Ishikawa (cell line): ENCODE measurements at regions not wholly inside any gene's neighbourhood (a gene's known extent, or its start where the extent isn't known, plus 50 kb on each side); places are given as distances from the start of the nearest gene placed in this dataset.
"Not testable (repeated sequence)": the region's sequence is repeated elsewhere in the genome, so short reads cannot be mapped to it uniquely, and the experiment has no call there.

Source experiments
- CEBPB ChIP-seq: IDR thresholded peaks from 2 replicates; pipeline ENCODE4 v1.6.1; 2012
- CREB1 ChIP-seq: IDR thresholded peaks from 2 replicates; pipeline ENCODE4 v1.6.1; 2012; ENCODE audit warnings: low read depth
- EGR1 ChIP-seq: IDR thresholded peaks from 2 replicates; pipeline ENCODE4 v1.6.1; 2012
- EP300 ChIP-seq: IDR thresholded peaks from 2 replicates; pipeline ENCODE4 v1.6.1; 2012; ENCODE audit warnings: borderline replicate concordance
- NFIC ChIP-seq: IDR thresholded peaks from 2 replicates; pipeline ENCODE4 v1.6.1; 2012
- RAD21 ChIP-seq: IDR thresholded peaks from 2 replicates; pipeline ENCODE4 v1.6.1; 2012; ENCODE audit warnings: low read depth
- TCF12 ChIP-seq: IDR thresholded peaks from 2 replicates; pipeline ENCODE4 v1.6.1; 2012; ENCODE audit warnings: low read depth
- TEAD4 ChIP-seq: IDR thresholded peaks from 2 replicates; pipeline ENCODE4 v1.6.1; 2012
- TF ChIP-seq, protein P1 (sequence below): IDR thresholded peaks from 2 replicates; pipeline ENCODE4 v1.6.1; 2012
- TF ChIP-seq, protein P2 (sequence below): IDR thresholded peaks from 2 replicates; pipeline ENCODE4 v1.6.1; 2012; ENCODE audit warnings: low read depth, mild to moderate bottlenecking
- TF ChIP-seq, protein P3 (sequence below): IDR thresholded peaks from 2 replicates; pipeline ENCODE4 v1.6.1; 2012

DNA sequence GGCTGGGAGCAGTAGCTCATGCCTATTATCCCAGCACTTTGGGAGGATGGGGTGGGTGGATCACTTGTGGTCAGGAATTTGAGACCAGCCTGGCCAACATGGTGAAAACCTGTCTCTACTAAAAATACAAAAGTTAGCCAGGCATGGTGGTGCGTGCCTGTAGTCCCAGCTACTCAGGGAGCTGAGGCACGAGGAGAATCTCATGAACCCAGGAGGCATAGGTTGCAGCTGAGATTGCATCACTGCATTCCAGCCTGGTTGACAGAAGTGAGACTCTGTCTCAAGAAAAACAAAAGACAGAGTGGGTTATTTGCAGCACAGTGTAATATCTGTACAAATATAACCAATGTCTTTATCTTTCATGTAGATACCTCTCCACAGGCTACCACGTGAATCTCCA lies 606.2 kb upstream of the CITED2 start:
- TF ChIP-seq CREB1, EGR1: not testable (repeated sequence)
- TF ChIP-seq, protein P1, sequence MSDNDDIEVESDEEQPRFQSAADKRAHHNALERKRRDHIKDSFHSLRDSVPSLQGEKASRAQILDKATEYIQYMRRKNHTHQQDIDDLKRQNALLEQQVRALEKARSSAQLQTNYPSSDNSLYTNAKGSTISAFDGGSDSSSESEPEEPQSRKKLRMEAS, result peak; percentile 62; the same call in 1 of the 2 replicates
- TF ChIP-seq EP300 (peak; percentile 98), TEAD4 (peak; percentile 99), CEBPB (peak; percentile 99), TCF12 (peak; percentile 96), NFIC (peak; percentile 78), RAD21 (peak; percentile 33)
- TF ChIP-seq, protein P2, sequence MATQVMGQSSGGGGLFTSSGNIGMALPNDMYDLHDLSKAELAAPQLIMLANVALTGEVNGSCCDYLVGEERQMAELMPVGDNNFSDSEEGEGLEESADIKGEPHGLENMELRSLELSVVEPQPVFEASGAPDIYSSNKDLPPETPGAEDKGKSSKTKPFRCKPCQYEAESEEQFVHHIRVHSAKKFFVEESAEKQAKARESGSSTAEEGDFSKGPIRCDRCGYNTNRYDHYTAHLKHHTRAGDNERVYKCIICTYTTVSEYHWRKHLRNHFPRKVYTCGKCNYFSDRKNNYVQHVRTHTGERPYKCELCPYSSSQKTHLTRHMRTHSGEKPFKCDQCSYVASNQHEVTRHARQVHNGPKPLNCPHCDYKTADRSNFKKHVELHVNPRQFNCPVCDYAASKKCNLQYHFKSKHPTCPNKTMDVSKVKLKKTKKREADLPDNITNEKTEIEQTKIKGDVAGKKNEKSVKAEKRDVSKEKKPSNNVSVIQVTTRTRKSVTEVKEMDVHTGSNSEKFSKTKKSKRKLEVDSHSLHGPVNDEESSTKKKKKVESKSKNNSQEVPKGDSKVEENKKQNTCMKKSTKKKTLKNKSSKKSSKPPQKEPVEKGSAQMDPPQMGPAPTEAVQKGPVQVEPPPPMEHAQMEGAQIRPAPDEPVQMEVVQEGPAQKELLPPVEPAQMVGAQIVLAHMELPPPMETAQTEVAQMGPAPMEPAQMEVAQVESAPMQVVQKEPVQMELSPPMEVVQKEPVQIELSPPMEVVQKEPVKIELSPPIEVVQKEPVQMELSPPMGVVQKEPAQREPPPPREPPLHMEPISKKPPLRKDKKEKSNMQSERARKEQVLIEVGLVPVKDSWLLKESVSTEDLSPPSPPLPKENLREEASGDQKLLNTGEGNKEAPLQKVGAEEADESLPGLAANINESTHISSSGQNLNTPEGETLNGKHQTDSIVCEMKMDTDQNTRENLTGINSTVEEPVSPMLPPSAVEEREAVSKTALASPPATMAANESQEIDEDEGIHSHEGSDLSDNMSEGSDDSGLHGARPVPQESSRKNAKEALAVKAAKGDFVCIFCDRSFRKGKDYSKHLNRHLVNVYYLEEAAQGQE, result not testable (repeated sequence)
- TF ChIP-seq, protein P3, sequence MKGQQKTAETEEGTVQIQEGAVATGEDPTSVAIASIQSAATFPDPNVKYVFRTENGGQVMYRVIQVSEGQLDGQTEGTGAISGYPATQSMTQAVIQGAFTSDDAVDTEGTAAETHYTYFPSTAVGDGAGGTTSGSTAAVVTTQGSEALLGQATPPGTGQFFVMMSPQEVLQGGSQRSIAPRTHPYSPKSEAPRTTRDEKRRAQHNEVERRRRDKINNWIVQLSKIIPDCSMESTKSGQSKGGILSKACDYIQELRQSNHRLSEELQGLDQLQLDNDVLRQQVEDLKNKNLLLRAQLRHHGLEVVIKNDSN, result not testable (repeated sequence)
